HepG2 (cell line): ENCODE measurements at regions not wholly inside any gene's neighbourhood (a gene's known extent, or its start where the extent isn't known, plus 50 kb on each side); places are given as distances from the start of the nearest gene placed in this dataset.

Experiments
- ATAC-seq: fragments of 200-7000 bp; cut with Tn5 transposase; 3 replicates; pipeline ENCODE4 v1.9.1; 2020; ENCODE audit warnings: mild to moderate bottlenecking, moderate library complexity
- BruUV-seq: library from RNA; stranded (reverse); fragments of 400-500 nt; replicated peaks from 2 replicates; lab custom pipeline; 2021; lab: Mats Ljungman, UMichigan
- CTCF ChIA-PET: fragments of 300-600 bp; formaldehyde crosslinking; extraction: SDS; loops from one replicate; lab custom pipeline; 2021; ENCODE audit warnings: low total read pairs, inconsistent platforms, low intra/inter-chr PET ratio; lab: Yijun Ruan, JAX
- POLR2A ChIA-PET: fragments of 350-600 bp; sonication (Branson Sonifier 250); formaldehyde crosslinking; loops from one replicate; lab custom pipeline; 2020; ENCODE audit warnings: antibody characterized with exemption, inconsistent platforms; lab: Yijun Ruan, JAX
- DNase-seq: peaks from one replicate; pipeline ENCODE4 v3.0.0-alpha.2; 2015; ENCODE audit warnings: low spot score
- FAIRE-seq: peaks from 3 replicates; lab custom pipeline; 2011; peaks lifted over from hg19 to GRCh38; lab: Jason Lieb, UNC
- H2AFZ ChIP-seq: one replicate; pipeline ENCODE4 v1.6.1; 2011; ENCODE audit warnings: low read length, inconsistent platforms
- H3K27ac ChIP-seq: fragments of 300-600 bp; 3 replicates; pipeline ENCODE4 v1.8.0; 2011; ENCODE audit warnings: mixed run types, mild to moderate bottlenecking, mixed read lengths, low read length, inconsistent platforms; ENCODE audit not compliant: insufficient read depth; ENCODE audit errors: extremely low read length
- H3K27me3 ChIP-seq, 2 experiments: fragments of 200-600 bp in 1 of 2; 2 replicates in 1 of 2; 3 replicates in 1 of 2; pipeline versions ENCODE4 v1.6.0 to v1.8.0; 2011; ENCODE audit warnings: low read length in 2 of 2, mild to moderate bottlenecking in 2 of 2, moderate library complexity in 2 of 2, inconsistent platforms in 1 of 2; ENCODE audit not compliant: insufficient read depth in 2 of 2, control insufficient read depth in 1 of 2
- H3K36me3 ChIP-seq, 2 experiments: fragments of 200-600 bp in 1 of 2; replicated peaks in 1 of 2; 2 replicates in 1 of 2; 3 replicates in 1 of 2; pipeline versions ENCODE4 v1.5.1 to v1.8.0; 2011; ENCODE audit warnings: low read length in 2 of 2, inconsistent platforms in 1 of 2; ENCODE audit not compliant: insufficient read depth in 2 of 2, control insufficient read depth in 1 of 2
- H3K4me1 ChIP-seq: 2 replicates; pipeline ENCODE4 v1.5.1; 2012; ENCODE audit warnings: low read length, inconsistent platforms; ENCODE audit not compliant: insufficient read depth
- H3K4me2 ChIP-seq: 2 replicates; pipeline ENCODE4 v1.6.0; 2011; ENCODE audit warnings: low read depth, low read length, inconsistent platforms
- H3K4me3 ChIP-seq, 3 experiments: fragments of 200-600 bp in 1 of 3; sonication (generic), shearing (Covaris generic) in 1 of 3; replicated peaks in 1 of 3; 2 replicates each; pipeline ENCODE4 v1.5.1; 2011 to 2016; ENCODE audit warnings: low read length in 3 of 3, inconsistent platforms in 2 of 3, low read depth in 2 of 3, mild to moderate bottlenecking in 2 of 3, control low read depth in 1 of 3, mixed read lengths in 1 of 3; ENCODE audit not compliant: insufficient read depth in 1 of 3
- H3K79me2 ChIP-seq: one replicate; pipeline ENCODE4 v1.6.1; 2011; ENCODE audit warnings: low read length, inconsistent platforms; ENCODE audit not compliant: insufficient read depth
- H3K9ac ChIP-seq: 2 replicates; pipeline ENCODE4 v1.6.0; 2011; ENCODE audit warnings: mild to moderate bottlenecking, low read depth, low read length, inconsistent platforms; ENCODE audit not compliant: insufficient read depth
- H3K9me3 ChIP-seq: 2 replicates; pipeline ENCODE4 v1.5.1; 2012; ENCODE audit warnings: mild to moderate bottlenecking, low read length
- H4K20me1 ChIP-seq: 2 replicates; pipeline ENCODE4 v1.6.0; 2011; ENCODE audit warnings: inconsistent platforms, mild to moderate bottlenecking, low read length, moderate library complexity; ENCODE audit not compliant: insufficient read depth
- ESRRA ChIP-seq: sonication (generic); formaldehyde crosslinking; IDR thresholded peaks from 2 replicates; pipeline ENCODE4 v1.5.1; 2020; ENCODE audit warnings: mild to moderate bottlenecking, low read depth, missing genetic modification reagents
- NAIF1 ChIP-seq: sonication (generic); formaldehyde crosslinking; IDR thresholded peaks from 2 replicates; pipeline ENCODE4 v1.5.0; 2020; ENCODE audit warnings: mild to moderate bottlenecking, missing genetic modification reagents, borderline replicate concordance
- NCOA2 ChIP-seq: sonication (generic); formaldehyde crosslinking; IDR thresholded peaks from 2 replicates; pipeline ENCODE4 v1.8.0; 2022; ENCODE audit warnings: inconsistent platforms
- NFE2L2 ChIP-seq: fragments of 150-350 bp; IDR thresholded peaks from 2 replicates; pipeline ENCODE4 v1.6.1; 2014; ENCODE audit warnings: low read length
- RAD51 ChIP-seq: fragments of 450-650 bp; IDR thresholded peaks from 2 replicates; pipeline ENCODE4 v1.6.1; 2016; ENCODE audit warnings: borderline replicate concordance
- REPIN1 ChIP-seq: sonication (generic); formaldehyde crosslinking; IDR thresholded peaks from 2 replicates; pipeline ENCODE4 v1.8.0; 2022; ENCODE audit warnings: missing genetic modification reagents, low read depth, mild to moderate bottlenecking, borderline replicate concordance
- SNRNP70 ChIP-seq: fragments of 200-400 bp; formaldehyde crosslinking; IDR thresholded peaks from 2 replicates; pipeline ENCODE4 v1.6.1; 2017; ENCODE audit warnings: mild to moderate bottlenecking, low read depth, low read length, moderate library complexity
- ZFP36L2 ChIP-seq: sonication (generic); formaldehyde crosslinking; IDR thresholded peaks from 2 replicates; pipeline ENCODE4 v1.4.0; 2020; ENCODE audit warnings: missing genetic modification reagents
- ZNF143 ChIP-seq: sonication (generic); formaldehyde crosslinking; IDR thresholded peaks from 2 replicates; pipeline ENCODE4 v1.4.0; 2020; ENCODE audit warnings: missing genetic modification reagents
- ZNF337 ChIP-seq: sonication (generic); formaldehyde crosslinking; IDR thresholded peaks from 2 replicates; pipeline ENCODE4 v1.5.1; 2020; ENCODE audit warnings: missing genetic modification reagents, low read depth, mild to moderate bottlenecking, borderline replicate concordance
- ZNF33B ChIP-seq: sonication (generic); formaldehyde crosslinking; IDR thresholded peaks from 2 replicates; pipeline ENCODE4 v1.5.1; 2020; ENCODE audit warnings: mild to moderate bottlenecking, missing genetic modification reagents
- ZNF44 ChIP-seq: sonication (generic); formaldehyde crosslinking; IDR thresholded peaks from 2 replicates; pipeline ENCODE4 v1.5.1; 2020; ENCODE audit warnings: mild to moderate bottlenecking, missing genetic modification reagents
- ZNF678 ChIP-seq: sonication (generic); formaldehyde crosslinking; IDR thresholded peaks from 2 replicates; pipeline ENCODE4 v1.4.0; 2020; ENCODE audit warnings: mild to moderate bottlenecking, missing genetic modification reagents
- ZNF761 ChIP-seq: sonication (generic); formaldehyde crosslinking; conservative IDR thresholded peaks from 2 replicates; pipeline ENCODE4 v1.4.0; 2020; ENCODE audit warnings: mild to moderate bottlenecking, missing genetic modification reagents
- ZNF790 ChIP-seq: sonication (generic); formaldehyde crosslinking; IDR thresholded peaks from 2 replicates; pipeline ENCODE4 v1.8.0; 2022; ENCODE audit warnings: missing genetic modification reagents, mild to moderate bottlenecking, borderline replicate concordance
- ZSCAN30 ChIP-seq: sonication (generic); formaldehyde crosslinking; IDR thresholded peaks from 2 replicates; pipeline ENCODE4 v1.5.0; 2020; ENCODE audit warnings: mild to moderate bottlenecking, missing genetic modification reagents
- WGBS: methylation state at CpG from one replicate; pipeline ENCODE4 v1.1.6; 2017; ENCODE audit warnings: low lambda C conversion rate; 5-methylcytosine and 5-hydroxymethylcytosine counted together
- in situ Hi-C: cut with HindIII; loops from 2 replicates; pipeline ENCODE4 v1.10.0; 2017; ENCODE audit warnings: low pct_unique_long_range_greater_than_20kb; ENCODE audit not compliant: extremely low pct_ligation_motif_present
- intact Hi-C: fragments of 100-400 bp; cut with micrococcal nuclease; formaldehyde crosslinking; loops from one replicate; pipeline ENCODE4 v1.10.0; 2022; ENCODE audit not compliant: unreplicated experiment
- TF ChIP-seq, protein P1 (sequence below): sonication (generic); formaldehyde crosslinking; conservative IDR thresholded peaks from 2 replicates; pipeline ENCODE4 v1.4.0; 2020; ENCODE audit warnings: missing genetic modification reagents
- TF ChIP-seq, protein P2 (sequence below): sonication (generic); formaldehyde crosslinking; IDR thresholded peaks from 2 replicates; pipeline ENCODE4 v1.5.1; 2020; ENCODE audit warnings: missing genetic modification reagents, mild to moderate bottlenecking, borderline replicate concordance
- TF ChIP-seq, protein P3 (sequence below): sonication (generic); formaldehyde crosslinking; IDR thresholded peaks from 2 replicates; pipeline ENCODE4 v1.5.0; 2020; ENCODE audit warnings: missing genetic modification reagents
- TF ChIP-seq, protein P4 (sequence below), 2 experiments: sonication (generic) in 1 of 2; formaldehyde crosslinking in 1 of 2; IDR thresholded peaks; 2 replicates each; pipeline versions ENCODE4 v1.4.0 to v1.6.1; 2018 to 2020; ENCODE audit warnings: missing genetic modification reagents in 2 of 2, borderline replicate concordance in 1 of 2, low read depth in 1 of 2, mild to moderate bottlenecking in 1 of 2, missing biosample characterization in 1 of 2

DNA sequence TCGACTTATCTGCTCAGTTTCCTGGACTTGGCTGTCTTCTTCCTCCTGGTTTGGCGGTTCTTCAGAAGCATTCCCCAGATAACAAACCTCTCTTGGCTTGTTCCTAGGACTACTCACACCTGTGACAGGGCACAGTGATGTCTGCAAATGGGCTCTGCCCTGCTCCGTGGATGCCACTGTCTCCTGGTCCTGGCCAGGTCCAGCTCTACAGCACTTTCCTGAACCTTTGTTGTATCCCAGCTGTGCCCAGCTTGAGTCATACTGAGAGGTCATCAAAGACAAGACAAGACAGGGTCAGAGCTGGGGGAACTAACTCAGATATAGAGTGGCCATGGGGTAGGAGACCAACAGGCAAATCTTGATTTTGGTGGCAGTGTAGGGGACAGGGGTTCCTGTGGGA is 102.7 kb upstream of the SLC22A23 start (continued):
- TF ChIP-seq, protein P1, sequence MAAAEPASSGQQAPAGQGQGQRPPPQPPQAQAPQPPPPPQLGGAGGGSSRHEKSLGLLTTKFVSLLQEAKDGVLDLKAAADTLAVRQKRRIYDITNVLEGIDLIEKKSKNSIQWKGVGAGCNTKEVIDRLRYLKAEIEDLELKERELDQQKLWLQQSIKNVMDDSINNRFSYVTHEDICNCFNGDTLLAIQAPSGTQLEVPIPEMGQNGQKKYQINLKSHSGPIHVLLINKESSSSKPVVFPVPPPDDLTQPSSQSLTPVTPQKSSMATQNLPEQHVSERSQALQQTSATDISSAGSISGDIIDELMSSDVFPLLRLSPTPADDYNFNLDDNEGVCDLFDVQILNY (CRISPR knock-in tag) = no peak
- TF ChIP-seq, all 625 proteins: peak for 0

DNA sequence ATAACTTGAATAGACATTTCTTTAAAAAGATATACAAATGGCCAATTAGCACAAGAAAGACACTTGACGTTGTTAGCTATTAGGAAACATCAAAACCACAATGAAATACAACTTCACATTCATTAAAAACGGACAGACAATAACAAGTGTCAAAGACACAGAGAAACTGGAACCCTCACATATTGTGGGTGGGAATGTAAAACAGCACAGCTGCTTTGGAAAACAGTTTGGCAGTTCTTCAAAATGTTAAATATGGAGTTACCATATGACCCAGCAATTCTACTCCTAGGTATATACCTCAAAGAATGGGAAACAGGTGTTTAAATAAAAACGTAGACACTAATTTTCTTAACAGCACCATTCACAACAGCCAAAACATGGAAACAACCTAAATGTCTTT is 100.5 kb upstream of the SLC22A23 start:
- Histone ChIP-seq H3K9ac (no peak overlapping the region), H2AFZ (no peak overlapping the region), H3K27me3 (peaks cover 2 to 9% of the 10 kb centered on the region in 2 experiments; a peak in 1 of 5 replicates), H3K9me3 (peaks cover 7% of the 10 kb centered on the region; the same call in 1 of the 2 replicates), H3K27ac (no peak overlapping the region), H3K4me3 (no peak overlapping the region), H3K4me2 (no peak overlapping the region), H3K4me1 (no peaks in the 10 kb centered on the region), H3K36me3 (no peaks in the 10 kb centered on the region), H4K20me1 (no peaks in the 10 kb centered on the region), H3K79me2 (no peaks in the 10 kb centered on the region)
- POLR2A ChIA-PET = no interaction called here
- DNase-seq (no peak), ATAC-seq (no peak), FAIRE-seq (no peak)
- in situ Hi-C loops (no loop called here), intact Hi-C loops (no loop called here)
- WGBS = 7% methylated on average over 3 of the region's 3 CpGs
- BruUV-seq = no TSS peak
- CTCF ChIA-PET = no interaction called here
- TF ChIP-seq ZNF790 (CRISPR knock-in tag) (no peak), ZNF33B (CRISPR knock-in tag) (no peak), ZNF44 (CRISPR knock-in tag) (no peak), ZNF337 (no peak), ZNF678 (CRISPR knock-in tag) (no peak), NFE2L2 (no peak), ZNF761 (CRISPR knock-in tag) (no peak), RAD51 (no peak), NAIF1 (CRISPR knock-in tag) (no peak), SNRNP70 (no peak), ZNF143 (CRISPR knock-in tag) (no peak), REPIN1 (no peak), ZFP36L2 (CRISPR knock-in tag) (no peak), ESRRA (no peak), ZSCAN30 (CRISPR knock-in tag) (no peak), NCOA2 (no peak)
- TF ChIP-seq, protein P2, sequence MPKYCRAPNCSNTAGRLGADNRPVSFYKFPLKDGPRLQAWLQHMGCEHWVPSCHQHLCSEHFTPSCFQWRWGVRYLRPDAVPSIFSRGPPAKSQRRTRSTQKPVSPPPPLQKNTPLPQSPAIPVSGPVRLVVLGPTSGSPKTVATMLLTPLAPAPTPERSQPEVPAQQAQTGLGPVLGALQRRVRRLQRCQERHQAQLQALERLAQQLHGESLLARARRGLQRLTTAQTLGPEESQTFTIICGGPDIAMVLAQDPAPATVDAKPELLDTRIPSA (CRISPR knock-in tag) = no peak
- TF ChIP-seq, protein P3, sequence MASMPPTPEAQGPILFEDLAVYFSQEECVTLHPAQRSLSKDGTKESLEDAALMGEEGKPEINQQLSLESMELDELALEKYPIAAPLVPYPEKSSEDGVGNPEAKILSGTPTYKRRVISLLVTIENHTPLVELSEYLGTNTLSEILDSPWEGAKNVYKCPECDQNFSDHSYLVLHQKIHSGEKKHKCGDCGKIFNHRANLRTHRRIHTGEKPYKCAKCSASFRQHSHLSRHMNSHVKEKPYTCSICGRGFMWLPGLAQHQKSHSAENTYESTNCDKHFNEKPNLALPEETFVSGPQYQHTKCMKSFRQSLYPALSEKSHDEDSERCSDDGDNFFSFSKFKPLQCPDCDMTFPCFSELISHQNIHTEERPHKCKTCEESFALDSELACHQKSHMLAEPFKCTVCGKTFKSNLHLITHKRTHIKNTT = no peak
- TF ChIP-seq, protein P4, sequence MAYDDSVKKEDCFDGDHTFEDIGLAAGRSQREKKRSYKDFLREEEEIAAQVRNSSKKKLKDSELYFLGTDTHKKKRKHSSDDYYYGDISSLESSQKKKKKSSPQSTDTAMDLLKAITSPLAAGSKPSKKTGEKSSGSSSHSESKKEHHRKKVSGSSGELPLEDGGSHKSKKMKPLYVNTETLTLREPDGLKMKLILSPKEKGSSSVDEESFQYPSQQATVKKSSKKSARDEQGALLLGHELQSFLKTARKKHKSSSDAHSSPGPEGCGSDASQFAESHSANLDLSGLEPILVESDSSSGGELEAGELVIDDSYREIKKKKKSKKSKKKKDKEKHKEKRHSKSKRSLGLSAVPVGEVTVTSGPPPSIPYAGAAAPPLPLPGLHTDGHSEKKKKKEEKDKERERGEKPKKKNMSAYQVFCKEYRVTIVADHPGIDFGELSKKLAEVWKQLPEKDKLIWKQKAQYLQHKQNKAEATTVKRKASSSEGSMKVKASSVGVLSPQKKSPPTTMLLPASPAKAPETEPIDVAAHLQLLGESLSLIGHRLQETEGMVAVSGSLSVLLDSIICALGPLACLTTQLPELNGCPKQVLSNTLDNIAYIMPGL (CRISPR knock-in tag; IDR thresholded peaks at IDR 0.05; ENCODE audit: borderline replicate concordance in 1 of 2, low read depth in 1 of 2) = no peak
